ENCODE measurements at regions not wholly inside any gene's neighbourhood (a gene's known extent, or its start where the extent isn't known, plus 50 kb on each side); places are given as distances from the start of the nearest gene placed in this dataset.

DNA sequence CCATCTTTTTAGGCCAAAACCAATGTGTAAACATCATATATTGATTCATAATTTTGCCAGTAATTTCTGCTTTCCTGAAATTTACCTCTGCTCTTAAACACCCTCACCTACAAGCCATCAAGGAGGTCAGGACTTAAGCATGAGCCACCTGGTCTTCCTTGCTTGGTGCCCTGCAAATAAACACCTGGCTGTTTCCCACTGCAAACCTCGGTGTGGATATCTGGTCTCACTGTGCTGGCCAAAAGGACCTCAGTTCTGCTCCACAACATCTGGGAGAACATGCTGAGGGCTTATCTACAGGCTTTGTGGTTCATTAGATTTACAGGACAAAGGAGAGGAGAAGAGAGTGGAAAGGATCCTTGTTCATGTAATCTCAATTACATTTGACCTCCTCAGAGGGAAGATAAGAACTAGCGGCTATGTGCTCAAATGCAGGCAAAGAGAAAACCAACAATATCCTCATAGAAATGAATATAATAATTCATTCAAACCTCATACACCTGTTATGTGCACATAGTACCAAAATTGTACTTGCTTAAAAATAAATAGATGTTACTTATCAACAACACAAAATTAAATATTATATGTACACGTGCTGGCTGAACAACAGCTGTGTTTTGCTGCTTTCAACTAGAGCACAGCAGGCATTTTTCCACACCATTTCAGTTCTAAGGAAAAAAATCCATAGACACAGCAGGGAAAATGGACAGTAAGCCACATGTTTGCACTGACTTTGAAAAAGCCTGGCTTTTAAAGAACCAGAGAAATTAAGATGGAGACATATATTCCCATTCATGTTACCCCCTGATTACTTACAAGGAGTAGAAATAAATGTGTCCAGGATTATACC lies 465.1 kb downstream of the LPIN1 start:
- CTCF ChIA-PET = no interaction called here

DNA sequence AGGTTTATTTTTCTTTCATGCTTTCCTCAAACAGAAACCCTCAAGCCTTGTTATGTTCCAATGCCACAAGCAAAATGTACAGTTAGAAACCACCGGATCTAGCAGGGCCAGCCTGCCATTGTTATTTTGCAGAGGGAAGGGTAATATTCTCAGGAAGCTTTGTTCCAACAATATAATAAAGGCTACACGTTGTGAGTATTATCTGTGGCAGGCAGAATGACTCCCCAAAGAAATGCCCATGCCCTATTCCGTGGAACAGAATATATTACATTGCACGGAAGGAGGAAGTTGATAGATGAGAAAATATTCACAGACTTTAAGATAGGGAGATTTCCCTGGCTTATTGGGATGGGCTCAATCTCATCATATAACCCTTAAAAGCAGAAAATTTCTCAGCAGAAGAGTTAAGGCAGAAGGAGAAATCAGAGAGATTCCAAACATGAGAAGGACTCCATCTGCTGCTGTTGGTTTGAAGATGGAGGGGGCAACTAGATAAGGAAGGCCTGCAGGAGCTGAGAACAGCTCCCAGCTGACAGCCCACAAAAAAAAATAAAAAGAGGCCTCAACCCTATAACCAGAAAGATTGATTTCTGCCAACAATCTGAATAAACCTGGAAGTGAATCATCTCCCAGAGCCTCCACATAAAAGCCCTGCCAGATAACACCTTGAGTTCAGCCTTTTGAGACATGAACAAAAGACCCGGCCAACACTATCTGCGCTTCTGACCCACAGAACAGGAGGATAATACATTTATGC lies 466.6 kb downstream of the LPIN1 start:
- DNase-seq = no peak
- POLR2A ChIA-PET = no interaction called here

More for the DNA sequence above, 465.1 kb downstream of the LPIN1 start:
- H3K27ac Mint-ChIP-seq = no peak overlapping the region
- H3K4me3 Mint-ChIP-seq = no peak overlapping the region
- ATAC-seq (ENCODE audit: low read depth) (no peak), DNase-seq (no peak)
- no peaks in the 10 kb centered on the region for H3K36me3 Mint-ChIP-seq (ENCODE audit: low read depth)
- H3K4me1 Mint-ChIP-seq = no peaks in the 10 kb centered on the region
- H3K9me3 Mint-ChIP-seq = no peaks in the 10 kb centered on the region
- no peaks in the 10 kb centered on the region for H3K27me3 Mint-ChIP-seq
- POLR2A ChIA-PET = no interaction called here
- TF ChIP-seq, protein P1, sequence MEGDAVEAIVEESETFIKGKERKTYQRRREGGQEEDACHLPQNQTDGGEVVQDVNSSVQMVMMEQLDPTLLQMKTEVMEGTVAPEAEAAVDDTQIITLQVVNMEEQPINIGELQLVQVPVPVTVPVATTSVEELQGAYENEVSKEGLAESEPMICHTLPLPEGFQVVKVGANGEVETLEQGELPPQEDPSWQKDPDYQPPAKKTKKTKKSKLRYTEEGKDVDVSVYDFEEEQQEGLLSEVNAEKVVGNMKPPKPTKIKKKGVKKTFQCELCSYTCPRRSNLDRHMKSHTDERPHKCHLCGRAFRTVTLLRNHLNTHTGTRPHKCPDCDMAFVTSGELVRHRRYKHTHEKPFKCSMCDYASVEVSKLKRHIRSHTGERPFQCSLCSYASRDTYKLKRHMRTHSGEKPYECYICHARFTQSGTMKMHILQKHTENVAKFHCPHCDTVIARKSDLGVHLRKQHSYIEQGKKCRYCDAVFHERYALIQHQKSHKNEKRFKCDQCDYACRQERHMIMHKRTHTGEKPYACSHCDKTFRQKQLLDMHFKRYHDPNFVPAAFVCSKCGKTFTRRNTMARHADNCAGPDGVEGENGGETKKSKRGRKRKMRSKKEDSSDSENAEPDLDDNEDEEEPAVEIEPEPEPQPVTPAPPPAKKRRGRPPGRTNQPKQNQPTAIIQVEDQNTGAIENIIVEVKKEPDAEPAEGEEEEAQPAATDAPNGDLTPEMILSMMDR (IDR thresholded peaks at IDR 0.05) = no peak
- intact Hi-C loops (cut with micrococcal nuclease) = no loop called here

DNA sequence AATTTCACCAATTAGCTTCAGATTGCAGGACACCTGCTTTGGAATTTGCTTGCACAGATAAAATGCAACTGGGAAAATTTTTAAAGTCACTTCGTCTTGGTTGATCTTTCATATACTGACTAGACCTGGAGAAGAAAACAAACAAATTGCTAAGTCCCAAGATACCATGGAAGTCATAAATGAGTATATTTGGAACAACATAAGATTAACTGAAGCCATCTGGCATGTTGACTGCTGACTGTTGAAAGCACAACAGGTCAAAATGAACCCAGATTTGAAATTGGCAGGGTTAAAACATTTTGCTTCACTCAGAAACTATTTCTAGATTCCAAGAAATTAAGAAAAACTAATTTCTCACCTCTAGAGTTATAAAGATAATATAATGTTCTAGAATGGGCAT lies 470.7 kb downstream of the LPIN1 start:
- Mint-ChIP-seq H3K9me3 (peaks cover 5% of the 10 kb centered on the region), H3K4me1 (no peaks in the 10 kb centered on the region), H3K27me3 (no peaks in the 10 kb centered on the region), H3K36me3 (ENCODE audit: low read depth) (no peaks in the 10 kb centered on the region), H3K27ac (no peak overlapping the region), H3K4me3 (no peak overlapping the region)
- ChIA-PET CTCF (interaction anchor here (1.2 kb wide), 1 partner anchor 8 kb away, joined by 3 read pairs; no protein-coding TSS in a partner anchor), POLR2A (no interaction called here)
- TF ChIP-seq, protein P1 (IDR thresholded peaks at IDR 0.05) = no peak
- no peak for ATAC-seq (ENCODE audit: low read depth)
- intact Hi-C loops (cut with micrococcal nuclease) = no loop called here
- no peak for DNase-seq

More for the DNA sequence above, 466.6 kb downstream of the LPIN1 start:
- no peak for ATAC-seq (ENCODE audit: low read depth)
- no peaks in the 10 kb centered on the region for H3K36me3 Mint-ChIP-seq (ENCODE audit: low read depth)
- no peaks in the 10 kb centered on the region for H3K9me3 Mint-ChIP-seq
- TF ChIP-seq, protein P1 (IDR thresholded peaks at IDR 0.05) = no peak
- no peak overlapping the region for H3K4me3 Mint-ChIP-seq
- no peaks in the 10 kb centered on the region for H3K27me3 Mint-ChIP-seq
- H3K4me1 Mint-ChIP-seq = no peaks in the 10 kb centered on the region
- H3K27ac Mint-ChIP-seq = no peak overlapping the region
- intact Hi-C loops (cut with micrococcal nuclease) = no loop called here
- CTCF ChIA-PET = no interaction called here

DNA sequence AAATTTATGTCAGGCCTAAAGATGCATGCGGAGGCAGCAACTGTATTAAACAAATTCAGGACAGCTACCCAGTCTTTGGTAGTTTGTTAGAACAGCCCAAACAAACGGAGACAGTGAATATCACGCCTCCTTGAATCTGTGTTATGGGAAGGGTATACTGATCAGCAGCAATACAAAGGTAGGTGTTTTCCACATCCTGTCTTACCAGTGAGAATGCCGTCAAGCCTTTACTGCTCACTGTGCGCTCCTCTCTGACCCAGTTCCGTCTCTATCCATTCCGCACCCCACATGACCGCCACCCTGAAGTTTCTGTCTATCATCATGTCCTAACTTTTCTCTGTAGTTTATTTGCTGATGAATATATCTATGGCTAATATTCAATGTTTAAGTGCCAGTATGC lies 473.3 kb downstream of the LPIN1 start:
- peaks cover 23% of the 10 kb centered on the region for H3K9me3 Mint-ChIP-seq
- H3K36me3 Mint-ChIP-seq (ENCODE audit: low read depth) = peaks cover 11% of the 10 kb centered on the region
- no peaks in the 10 kb centered on the region for H3K4me1 Mint-ChIP-seq
- CTCF ChIA-PET = no interaction called here
- intact Hi-C loops (cut with micrococcal nuclease) = no loop called here
- TF ChIP-seq, protein P1 (IDR thresholded peaks at IDR 0.05) = no peak
- no peak for DNase-seq
- H3K27ac Mint-ChIP-seq = no peak overlapping the region
- no peaks in the 10 kb centered on the region for H3K27me3 Mint-ChIP-seq
- no peak for ATAC-seq (ENCODE audit: low read depth)
- POLR2A ChIA-PET = no interaction called here
- no peak overlapping the region for H3K4me3 Mint-ChIP-seq

DNA sequence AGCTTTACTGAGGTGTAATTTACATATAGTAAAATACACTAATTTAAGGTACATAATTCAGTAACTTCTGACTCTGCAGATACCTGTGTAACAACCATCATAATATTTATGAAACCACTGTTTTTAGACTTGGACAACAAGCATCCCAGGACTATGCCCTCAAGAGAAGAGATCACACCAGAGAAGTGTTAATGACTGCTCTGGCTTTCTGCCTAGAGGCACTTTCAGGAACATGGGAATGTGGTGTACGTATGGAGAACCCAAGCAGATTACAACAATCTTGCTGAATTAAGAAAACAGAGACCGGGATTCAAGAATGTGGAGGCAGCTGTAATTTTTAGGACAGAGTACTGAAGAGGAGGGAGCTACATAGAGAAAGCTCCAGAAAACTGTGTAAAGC lies 475.2 kb downstream of the LPIN1 start:
- Mint-ChIP-seq H3K27me3 (no peaks in the 10 kb centered on the region), H3K36me3 (ENCODE audit: low read depth) (peaks cover 17% of the 10 kb centered on the region), H3K9me3 (peaks cover 32% of the 10 kb centered on the region), H3K4me1 (no peaks in the 10 kb centered on the region), H3K27ac (no peak overlapping the region), H3K4me3 (no peak overlapping the region)
- intact Hi-C loops (cut with micrococcal nuclease) = no loop called here
- POLR2A ChIA-PET = no interaction called here
- DNase-seq = no peak
- no peak for ATAC-seq (ENCODE audit: low read depth)
- CTCF ChIA-PET = no interaction called here
- TF ChIP-seq, protein P1 (IDR thresholded peaks at IDR 0.05) = no peak
